ENCODE measurements at regions not wholly inside any gene's neighbourhood (a gene's known extent, or its start where the extent isn't known, plus 50 kb on each side); places are given as distances from the start of the nearest gene placed in this dataset.
"Not testable (repeated sequence)": the region's sequence is repeated elsewhere in the genome, so short reads cannot be mapped to it uniquely, and the experiment has no call there.

GRCh38 chr19:14293101-14293815, 87.3 kb upstream of the ADGRL1 start:
- not testable (repeated sequence) for TF ChIP-seq CTCF, POLR2A (IDR thresholded peaks at IDR 0.05)

All from adrenal gland (tissue), 5 donors.